ENCODE measurements at regions not wholly inside any gene's neighbourhood (a gene's known extent, or its start where the extent isn't known, plus 50 kb on each side); places are given as distances from the start of the nearest gene placed in this dataset.

DNA sequence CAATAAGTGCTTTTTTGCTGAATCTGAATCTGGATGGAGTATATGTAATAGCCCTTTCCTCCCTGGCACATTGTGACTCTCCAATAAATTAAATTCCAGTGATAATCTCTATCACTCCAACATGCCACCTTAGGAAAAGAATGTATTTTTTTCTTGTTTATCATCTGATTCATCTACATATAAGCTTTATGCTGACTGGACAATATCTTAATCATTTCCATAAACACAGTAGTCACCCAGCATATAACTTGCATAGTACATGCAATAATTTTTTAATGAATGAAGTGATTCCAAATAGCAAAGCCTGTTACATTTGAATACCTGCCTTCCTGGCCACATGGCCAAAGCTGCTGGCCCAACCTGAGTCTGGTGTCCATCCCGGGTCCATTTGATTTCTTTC is 477.6 kb upstream of the USP24 start:
- no peak for DNase-seq

DNA sequence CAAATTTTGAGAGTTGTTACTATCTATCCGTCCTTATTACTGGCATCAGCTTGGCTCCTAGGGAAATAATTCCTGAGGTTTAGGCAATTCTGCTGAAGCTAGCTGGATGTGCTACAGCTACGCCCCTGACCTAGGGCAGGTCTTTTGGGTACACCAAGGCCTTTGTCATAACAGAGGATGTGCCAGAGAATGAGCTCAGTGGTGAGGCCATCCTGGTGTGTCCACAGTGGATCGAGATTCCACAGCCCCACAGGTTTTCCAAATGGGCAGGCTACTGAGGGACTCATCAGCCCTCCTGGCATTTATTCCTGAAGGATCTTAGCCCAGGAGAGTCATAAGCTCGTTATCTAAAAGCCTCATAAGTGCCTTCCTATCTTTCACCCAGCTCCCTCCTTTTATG is 475.2 kb upstream of the USP24 start:
- DNase-seq, result no peak

DNA sequence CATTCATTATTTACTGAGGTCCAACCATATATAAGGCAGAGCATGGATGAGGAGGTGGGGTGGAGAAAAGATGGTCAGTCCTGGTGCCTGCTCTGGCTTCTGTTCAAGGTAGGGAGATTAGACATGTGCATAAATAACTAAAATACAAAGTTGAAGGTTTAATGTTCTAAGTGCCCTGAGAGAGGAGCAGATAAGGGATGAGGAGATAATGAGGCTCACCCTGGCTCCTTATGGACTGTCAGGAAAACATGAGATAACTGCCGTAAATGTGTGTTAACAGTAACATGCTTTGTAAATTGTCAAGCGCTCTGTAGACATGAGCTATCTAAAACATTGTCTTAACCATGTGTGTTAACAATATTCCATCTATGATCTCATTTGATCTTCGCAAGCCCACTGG is 474.6 kb upstream of the USP24 start:
- DNase-seq, result no peak

DNA sequence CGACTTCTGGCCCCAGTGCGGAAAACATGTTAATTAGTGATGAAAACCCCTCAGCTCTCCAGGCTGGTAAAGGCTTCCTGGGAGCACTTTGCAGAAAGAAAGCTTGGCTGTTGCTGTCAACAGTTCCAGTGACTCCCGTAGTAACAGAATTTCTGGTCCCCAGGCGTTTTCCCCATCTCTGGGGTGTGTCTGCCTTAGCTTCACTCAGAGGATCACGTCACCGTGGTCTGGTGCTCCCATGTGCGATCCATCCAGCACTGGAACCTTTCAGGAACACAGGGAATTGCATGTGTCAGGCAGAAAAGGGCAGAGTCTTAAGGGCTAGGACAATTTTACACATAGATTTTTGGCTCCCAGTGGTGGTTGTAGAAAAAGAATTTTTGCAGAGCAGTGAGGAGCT is 470.4 kb upstream of the USP24 start:
- no peak for DNase-seq

DNA sequence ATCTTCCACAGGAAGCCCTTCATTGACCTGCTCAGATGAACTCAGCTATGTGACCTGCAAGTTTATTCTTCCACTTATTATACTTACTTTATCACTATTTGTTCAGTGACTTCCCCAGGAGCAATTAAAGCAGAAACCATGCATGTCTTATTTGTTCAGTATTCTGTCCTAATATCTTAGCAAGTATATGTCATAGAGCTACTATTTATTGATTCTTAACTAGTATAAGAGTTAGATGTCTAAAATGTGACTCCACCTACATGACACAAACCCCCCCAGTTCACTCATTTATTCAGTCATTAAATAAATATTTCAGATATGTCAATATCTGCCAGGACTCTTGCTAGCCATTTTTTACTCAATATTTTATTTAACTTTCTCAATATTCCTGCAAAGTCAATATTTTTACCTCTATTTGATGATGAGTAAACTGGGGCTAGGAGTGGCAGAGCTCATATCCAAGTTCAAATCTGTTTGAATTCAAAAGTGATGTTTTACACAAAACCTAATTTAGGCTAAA is 469.0 kb upstream of the USP24 start:
- no peak for DNase-seq

DNA sequence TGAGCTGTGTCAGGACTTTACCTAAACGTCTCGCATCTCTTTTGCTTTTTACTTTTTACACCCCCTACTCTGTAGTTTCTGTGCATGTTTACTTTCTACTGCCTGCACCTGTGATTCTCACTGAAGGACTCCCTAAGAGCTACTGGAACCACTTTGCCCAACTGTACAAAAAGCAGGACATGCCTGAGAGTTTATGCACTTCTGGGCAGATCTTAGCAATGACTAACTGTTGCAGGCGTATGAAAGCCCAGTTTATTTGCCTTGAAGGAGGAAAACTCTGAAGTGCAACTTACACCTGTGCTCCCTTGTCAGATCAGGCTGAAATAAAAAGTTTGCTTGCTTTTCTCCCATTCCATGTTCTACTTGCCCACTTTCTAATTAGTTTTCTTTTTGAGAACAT is 467.0 kb upstream of the USP24 start:
- DNase-seq, result no peak

DNA sequence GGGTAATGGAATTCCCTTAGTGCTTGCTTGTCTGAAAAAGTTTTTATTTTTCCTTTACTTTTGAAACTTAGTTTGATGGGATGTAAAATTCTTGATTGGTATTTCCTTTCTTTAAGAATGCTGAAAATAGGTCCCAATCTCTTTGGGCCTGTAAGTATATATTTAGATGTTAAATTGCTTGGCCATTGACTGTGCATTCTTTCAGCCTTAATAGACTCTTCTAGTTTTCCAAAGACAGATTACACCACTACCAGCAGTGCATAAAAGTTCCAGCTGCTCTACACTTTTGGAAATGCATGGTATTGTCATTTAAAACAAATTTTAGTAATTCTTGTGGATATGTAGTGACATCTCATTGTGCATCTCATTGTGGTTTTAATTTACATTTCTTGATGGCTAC is 464.8 kb upstream of the USP24 start:
- DNase-seq, result no peak

DNA sequence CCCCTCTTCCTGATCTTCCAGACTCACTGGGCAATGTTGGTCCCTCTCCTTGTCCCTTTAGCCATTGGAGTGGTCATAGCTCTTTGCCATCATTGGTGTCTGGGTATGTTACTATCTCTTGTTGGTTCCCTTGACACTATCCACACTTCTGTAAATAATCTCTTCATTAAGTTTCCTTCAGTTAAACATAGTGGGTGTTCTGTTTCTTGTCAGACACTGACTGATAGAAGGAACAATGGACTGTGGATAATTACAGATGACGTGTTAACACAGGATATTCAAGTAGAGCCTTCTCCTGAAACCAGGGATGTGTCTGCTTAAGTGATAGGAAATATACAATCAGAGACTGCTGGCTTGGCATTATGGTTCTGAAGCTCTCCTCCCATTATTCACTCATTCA is 458.3 kb upstream of the USP24 start:
- DNase-seq, result no peak

DNA sequence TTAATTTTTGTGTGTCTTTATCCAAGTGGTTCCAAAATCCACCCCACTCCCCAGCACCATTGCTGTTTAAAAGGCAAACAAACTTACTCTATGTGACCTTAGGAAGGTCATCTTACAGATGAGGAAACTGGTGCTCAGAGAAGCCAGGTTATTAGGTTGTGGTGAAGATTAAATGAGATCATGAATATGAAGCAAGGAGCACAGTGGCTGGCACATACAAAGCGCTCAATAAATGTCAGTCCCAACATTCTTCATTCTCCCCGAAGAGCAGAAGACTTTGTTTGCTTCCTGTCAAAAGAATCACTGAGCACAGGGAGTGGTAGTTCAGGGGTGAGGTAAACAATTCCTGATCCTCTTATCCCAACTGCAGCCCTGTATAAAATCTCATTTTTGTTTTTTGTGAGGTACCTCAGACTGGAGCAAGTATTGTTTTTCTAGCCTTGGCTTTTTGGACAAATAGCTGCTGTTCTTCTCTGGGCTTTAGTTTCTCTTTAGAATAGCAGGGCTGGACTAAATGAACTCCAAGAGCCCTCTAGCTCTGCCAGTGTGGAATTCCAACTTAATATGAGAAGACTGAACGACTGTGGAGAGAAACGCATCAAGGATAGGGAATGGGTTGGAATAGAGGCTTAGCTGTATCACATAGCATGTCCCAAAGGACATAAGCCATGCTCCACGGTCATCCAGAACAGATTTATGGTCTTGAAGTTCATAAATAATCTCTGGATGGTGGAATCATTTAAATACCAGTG is 455.3 kb upstream of the USP24 start:
- DNase-seq, result no peak

DNA sequence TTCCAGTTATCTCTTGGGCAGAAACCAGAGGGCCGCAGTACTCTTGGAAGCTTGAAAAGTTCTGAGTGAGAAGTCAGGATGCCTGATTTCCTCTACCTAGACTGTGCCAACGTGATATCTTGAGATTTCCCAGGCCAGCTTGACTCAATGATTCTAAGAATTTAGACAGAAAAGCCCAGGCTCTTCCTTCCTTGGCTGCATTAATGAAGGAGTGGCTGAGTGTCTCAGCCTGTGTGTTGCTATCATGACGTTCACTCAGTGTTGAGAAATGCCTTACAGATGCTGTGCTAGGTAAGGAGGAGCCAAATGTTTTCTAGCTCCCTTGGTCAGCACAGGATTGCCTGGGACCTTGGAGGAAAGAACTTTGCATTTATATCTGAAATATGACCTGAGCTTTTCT is 454.1 kb upstream of the USP24 start:
- DNase-seq, result no peak

DNA sequence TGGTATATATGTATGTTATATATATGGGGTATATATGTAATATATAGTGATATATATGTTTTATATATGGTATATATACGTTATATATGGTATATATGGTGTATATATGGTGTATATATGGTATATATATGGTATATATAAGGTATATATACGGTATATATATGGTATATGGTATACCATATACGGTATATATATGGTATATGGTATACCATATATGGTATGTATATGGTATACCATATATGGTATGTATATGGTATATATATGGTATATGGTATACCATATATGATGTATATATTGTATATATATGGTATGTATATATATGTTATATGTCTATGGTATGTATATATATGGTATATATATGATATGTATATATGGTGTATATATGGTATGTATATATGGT is 447.7 kb upstream of the USP24 start:
- DNase-seq, result no peak

DNA sequence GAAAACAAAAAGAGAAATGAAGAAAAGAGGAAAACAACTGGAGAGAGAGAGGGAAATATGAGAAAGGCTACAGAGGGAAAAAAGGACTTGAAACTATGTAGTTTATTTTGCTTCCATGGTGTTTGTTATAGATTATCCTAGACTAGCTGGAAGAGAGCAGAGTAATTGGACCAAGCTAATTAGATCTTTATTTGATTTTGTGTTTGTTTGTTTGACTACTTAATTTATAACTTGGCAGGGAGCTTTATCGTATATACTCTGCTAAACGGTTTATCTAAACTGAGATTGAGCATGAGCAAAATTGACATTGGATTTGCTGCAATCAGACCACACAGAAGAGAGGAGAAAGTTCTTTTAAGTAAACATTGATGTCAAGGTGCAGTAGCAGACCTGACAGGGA is 443.8 kb upstream of the USP24 start:
- no peak for DNase-seq

DNA sequence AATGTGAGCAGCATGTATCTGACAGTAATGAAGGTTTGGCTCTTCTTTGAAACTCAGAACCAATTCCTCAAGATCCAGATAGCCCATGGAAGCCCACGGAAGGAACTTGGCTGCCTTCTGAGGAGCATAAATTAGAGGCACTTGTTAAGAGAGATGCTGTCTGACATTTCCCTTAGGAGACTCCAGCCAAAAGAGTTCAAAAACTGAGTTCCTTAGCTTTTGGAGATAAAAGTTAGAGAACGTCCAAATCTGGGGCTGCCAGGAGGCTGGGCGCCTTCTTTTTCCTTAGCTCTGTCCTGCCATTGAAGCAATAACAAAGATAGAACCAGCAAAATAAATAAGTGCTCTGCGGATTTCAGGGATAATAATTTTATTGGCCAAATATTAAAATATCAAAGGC is 439.6 kb upstream of the USP24 start:
- no peak for DNase-seq

DNA sequence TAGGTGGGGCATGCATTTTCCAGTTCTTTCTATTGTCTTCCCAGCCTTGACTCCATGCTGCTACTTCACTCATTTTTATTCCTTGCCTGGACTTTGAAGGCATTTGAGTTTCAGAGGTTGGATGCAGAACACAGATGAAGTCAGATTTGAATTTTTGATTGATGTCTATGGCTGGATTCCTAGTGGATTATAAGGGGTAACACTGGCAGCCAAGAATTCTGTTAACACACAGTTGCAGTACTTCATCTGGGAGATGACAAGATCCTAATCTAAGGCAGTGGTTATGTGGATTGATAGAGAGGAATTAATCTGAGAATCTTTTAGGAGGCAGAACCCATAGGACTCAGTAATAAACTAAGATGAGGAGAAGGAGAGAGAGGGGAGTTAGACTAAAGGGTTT is 439.0 kb upstream of the USP24 start:
- no peak for DNase-seq

DNA sequence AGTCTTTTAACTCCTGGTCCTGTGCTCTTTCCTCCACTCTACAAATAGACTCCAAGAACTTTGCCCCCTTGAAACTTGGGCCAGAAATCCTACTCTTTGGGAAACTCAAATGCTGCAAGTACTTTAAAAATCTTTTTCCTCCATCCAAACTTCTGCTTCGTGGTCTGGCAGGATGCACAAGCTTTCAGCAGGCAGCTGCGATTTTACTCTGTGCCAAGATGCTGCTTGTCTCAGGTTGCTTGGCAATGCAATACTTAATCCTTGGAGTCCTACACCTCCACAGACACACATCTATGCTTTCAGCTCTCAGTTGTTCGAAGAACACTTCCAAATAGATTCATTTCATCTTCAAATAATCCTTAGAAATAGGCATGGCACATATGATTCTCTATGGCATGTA is 435.3 kb upstream of the USP24 start:
- DNase-seq, result no peak

DNA sequence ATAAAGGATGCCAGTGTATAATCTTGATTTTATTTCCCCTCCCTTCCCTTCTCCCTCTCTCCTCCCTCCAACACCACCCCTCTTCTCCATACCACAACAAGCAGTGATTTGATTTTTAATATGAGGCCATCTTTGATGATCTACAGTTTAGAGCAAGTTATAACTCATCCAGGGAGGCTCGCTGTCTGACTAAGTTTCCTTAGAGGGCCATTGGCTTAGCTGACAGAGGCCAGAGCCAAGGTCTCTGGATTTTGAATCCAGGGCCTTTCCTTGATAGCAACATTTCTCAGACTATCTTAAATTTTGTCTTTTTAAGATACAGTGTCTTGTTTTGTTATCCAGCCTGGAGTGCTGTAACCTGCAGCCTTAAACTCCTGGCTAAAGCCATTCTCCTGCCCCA is 431.0 kb upstream of the USP24 start:
- DNase-seq, result no peak

DNA sequence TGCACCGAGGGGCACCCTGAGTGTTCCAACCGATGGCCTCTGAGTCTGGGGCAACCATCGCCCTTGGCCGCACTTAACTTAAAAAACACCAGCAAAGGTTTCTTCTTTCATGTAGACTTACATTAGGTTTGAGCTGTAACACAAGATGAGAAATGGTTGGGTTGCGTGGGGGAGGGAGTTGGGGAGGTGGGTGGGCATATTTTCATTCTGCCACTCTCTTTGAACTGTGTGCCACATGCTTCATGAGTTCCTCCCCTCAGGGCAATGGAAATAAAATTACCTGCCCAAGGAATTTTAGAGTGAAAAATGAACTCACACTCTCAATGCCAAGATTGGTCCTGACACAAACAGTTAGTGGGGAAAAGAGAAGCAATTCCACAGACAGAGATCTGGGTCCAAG is 430.1 kb upstream of the USP24 start:
- DNase-seq, result no peak

DNA sequence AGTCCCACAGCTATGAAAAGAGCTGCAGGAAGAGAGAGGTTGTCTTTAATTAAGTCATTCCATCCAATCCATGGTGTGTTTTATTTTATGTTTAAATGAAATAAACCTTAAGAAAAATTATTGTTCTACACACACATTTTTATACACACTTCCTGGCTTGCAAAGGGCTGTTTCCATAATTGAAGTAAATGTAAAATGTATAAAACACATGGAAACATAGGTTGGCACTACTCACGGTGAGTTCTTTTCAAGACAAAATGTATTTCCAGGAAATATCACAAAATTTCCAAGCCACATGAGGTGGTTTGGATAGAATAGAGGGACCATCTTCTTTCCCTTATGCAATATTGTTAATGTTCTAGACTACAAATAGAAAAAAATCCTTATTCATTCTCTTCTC is 426.8 kb upstream of the USP24 start:
- no peak for DNase-seq

DNA sequence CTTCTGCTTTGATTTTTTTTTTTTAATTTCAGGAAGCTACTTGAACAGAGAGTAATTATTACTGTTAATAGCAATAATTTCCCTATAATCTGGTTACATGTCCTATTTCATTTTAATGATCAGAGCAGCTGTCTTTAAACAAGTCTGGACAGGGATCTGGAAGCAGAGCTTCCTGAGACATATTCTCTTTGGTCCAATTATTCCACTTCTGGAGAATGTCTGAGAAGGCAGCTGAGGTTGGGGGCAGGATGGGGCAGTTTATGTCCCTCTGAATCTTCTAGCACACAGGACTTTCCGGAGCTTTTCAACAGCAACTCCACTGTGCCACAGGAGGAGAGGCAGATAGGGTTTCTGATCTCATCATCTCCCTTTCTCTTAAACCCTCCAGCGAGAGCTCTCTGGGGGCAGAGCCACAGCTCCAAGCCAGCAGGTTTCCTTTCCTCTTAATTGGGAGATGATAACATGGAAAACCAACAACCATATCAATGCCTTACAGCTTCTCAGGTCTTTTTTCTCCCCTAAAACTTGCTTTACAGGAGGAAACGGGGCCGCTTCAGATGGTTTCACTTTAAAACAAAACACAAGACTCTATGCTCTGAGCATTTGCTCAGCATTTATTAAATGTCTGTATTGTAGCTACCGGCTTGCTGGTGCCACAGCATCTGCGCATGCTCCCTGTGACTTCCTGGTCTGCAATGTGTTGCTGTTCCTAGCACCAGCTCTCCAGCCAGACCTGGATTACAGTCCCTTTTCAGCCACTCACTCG is 425.7 kb upstream of the USP24 start:
- peak in 1 of 2 experiments; percentile 19 for DNase-seq

DNA sequence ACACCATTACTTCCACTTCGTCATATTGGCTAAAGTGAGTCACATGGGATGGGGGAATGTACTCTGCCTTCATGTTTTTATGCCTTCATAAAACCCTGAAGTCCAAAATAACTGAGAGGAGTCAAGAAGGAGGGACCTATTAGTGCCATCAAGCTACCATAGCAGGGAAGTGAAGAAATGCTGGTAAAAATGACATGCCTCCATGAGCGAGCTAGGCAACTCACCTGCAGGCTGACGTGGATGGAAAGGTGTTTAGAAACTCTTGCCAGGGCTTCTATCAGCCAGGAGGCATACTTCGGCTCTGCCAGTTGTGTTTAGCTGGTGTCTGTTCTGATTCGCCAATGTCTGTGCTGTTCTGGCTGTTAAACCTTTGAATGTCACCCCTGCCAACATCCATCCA is 424.4 kb upstream of the USP24 start:
- DNase-seq, result no peak

DNA sequence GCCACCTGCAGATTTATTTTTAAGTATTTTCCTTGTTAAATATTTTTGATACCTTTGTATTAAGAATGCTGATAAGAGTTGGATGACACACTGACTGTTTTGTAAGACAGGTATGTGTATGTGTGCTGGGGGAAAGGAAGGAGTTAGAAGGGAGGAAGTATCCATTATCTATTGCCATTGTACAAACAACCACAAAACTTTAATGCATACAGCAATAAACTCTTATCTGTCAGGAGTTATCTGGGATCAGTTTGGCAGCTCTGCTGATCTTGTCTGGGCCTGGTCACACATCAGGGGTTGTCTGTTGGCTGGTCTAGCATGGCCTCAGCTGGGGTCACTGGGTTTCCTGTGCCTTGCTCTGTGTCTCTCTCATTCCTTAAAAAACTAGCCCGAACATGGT is 423.9 kb upstream of the USP24 start:
- no peak for DNase-seq

DNA sequence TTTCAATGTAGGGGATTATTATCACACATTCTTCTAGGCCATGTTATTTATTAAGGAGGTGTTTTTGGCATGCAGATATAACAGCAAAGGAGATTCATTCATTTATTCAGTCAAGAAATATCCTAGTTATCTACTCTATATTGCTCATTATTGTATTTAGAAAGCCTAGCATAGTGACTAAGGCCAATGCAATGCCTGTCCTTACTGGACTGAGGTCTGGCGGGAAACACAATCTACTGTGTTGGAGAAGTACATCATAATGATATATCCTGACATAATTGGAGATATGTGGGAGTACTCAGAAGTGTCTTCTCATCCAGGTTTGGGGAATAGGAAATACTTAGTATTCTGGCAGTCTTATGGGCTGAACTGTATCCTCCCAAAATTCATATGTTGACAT is 421.5 kb upstream of the USP24 start:
- DNase-seq, result no peak

DNA sequence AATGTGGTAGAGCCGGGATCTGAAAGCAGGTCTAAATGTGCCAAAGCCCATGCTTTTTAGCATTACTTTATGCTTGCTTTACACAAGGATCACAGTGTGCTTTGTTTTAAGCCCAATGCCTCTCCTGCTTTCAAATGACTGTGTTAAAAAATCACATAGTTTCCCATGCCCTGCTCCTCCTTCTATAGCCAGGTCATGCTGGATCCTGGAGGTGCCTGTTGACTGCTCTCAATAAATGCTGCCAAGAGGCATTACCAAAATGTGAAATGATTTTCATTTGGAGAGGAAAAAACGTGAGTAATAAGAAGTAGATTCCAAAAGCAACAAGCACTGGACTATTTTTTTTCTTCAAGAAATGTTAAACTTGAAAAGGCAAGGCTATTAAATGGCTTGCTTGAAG is 420.7 kb upstream of the USP24 start:
- no peak for DNase-seq

DNA sequence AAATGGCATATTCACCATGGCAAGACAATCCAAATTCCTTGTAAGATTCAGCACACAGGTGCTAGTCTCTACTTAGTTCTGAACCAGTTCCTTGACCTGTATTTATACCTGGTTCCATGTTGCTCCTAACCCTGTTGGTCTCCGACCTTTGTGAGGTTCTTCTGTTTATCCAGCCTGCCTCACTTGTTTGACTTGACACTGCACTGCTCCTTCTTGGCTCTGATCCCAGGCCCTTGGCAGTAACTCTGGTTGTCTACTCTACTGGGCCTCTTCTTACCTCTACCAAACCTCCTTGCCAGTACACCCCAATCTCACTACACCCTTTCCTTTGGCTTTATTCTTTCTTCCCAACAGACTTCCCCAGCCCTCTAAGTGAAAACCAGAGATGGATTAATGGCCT is 419.4 kb upstream of the USP24 start:
- DNase-seq, result no peak

DNA sequence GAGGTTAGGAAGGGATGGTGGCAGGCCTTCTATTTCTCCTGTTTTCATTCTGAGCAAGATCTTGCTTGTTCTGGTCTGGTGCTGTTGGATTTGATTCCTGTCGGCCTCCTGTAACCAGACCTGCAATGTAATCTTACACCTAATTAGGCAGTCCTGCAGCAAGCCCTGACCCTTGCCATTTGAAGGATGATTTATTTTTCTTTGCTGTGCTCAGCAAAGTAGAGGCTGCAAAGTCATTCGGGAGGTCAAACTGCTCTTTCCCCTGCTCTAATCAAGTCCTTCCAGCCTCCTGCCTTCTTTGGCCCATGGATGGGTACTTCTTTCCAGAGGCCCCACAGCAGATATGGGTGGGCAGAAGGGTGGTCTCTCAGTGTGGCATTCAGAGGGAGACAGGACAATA is 417.7 kb upstream of the USP24 start:
- DNase-seq, result no peak
